OCI-M1 (cell line): ENCODE measurements at regions not wholly inside any gene's neighbourhood (a gene's known extent, or its start where the extent isn't known, plus 50 kb on each side); places are given as distances from the start of the nearest gene placed in this dataset.

ENCODE experiments used
- DNase-seq: peaks from one replicate; lab custom pipeline; 2025; lab: John Stamatoyannopoulos, UW

- no peak for DNase-seq
Observed at GRCh38 chr4:126838941-126839679, 793.6 kb upstream of the INTU start.

GRCh38 chr4:126843492-126844067 is 789.2 kb upstream of the INTU start:
- DNase-seq = no peak

- peak; percentile 85 for DNase-seq
Observed at GRCh38 chr4:126850286-126850685, 782.5 kb upstream of the INTU start.

GRCh38 chr4:126851391-126851790 is 781.4 kb upstream of the INTU start:
- DNase-seq = no peak

GRCh38 chr4:126853715-126854114 is 779.0 kb upstream of the INTU start:
- no peak for DNase-seq

- no peak for DNase-seq
Observed at GRCh38 chr4:126856906-126857305, 775.9 kb upstream of the INTU start.

GRCh38 chr4:126859314-126859713 is 773.4 kb upstream of the INTU start:
- no peak for DNase-seq

GRCh38 chr4:126859872-126860271 is 772.9 kb upstream of the INTU start:
- DNase-seq = no peak

GRCh38 chr4:126860308-126860707 is 772.4 kb upstream of the INTU start:
- DNase-seq = no peak

GRCh38 chr4:126869967-126870366 is 762.8 kb upstream of the INTU start:
- DNase-seq = no peak

GRCh38 chr4:126871810-126872209 is 760.9 kb upstream of the INTU start:
- peak; percentile 12 for DNase-seq

- DNase-seq = no peak
Observed at GRCh38 chr4:126874533-126874932, 758.2 kb upstream of the INTU start.

- DNase-seq = no peak
Observed at GRCh38 chr4:126888968-126889367, 743.8 kb upstream of the INTU start.

- DNase-seq = no peak
Observed at GRCh38 chr4:126890383-126890782, 742.4 kb upstream of the INTU start.

GRCh38 chr4:126890994-126891393 is 741.8 kb upstream of the INTU start:
- DNase-seq = no peak

GRCh38 chr4:126894963-126895362 is 737.8 kb upstream of the INTU start:
- DNase-seq = no peak

GRCh38 chr4:126895988-126896570 is 736.7 kb upstream of the INTU start:
- no peak for DNase-seq

GRCh38 chr4:126897038-126897437 is 735.7 kb upstream of the INTU start:
- DNase-seq = no peak

GRCh38 chr4:126898815-126899214 is 733.9 kb upstream of the INTU start:
- DNase-seq = no peak

- no peak for DNase-seq
Observed at GRCh38 chr4:126899331-126899801, 733.4 kb upstream of the INTU start.

- DNase-seq = no peak
Observed at GRCh38 chr4:126906466-126906865, 726.3 kb upstream of the INTU start.

- DNase-seq = no peak
Observed at GRCh38 chr4:126907389-126907788, 725.4 kb upstream of the INTU start.

GRCh38 chr4:126916049-126916625 is 716.6 kb upstream of the INTU start:
- DNase-seq = peak; percentile 65
